Activated T-cell treated with anti-CD3 and anti-CD28 coated beads for 24 hours (primary cell): ENCODE measurements at regions not wholly inside any gene's neighbourhood (a gene's known extent, or its start where the extent isn't known, plus 50 kb on each side); places are given as distances from the start of the nearest gene placed in this dataset.

Source experiments
- DNase-seq: peaks from one replicate; pipeline ENCODE4 v3.0.0-alpha.2; 2020; ENCODE audit warnings: low read depth

DNA sequence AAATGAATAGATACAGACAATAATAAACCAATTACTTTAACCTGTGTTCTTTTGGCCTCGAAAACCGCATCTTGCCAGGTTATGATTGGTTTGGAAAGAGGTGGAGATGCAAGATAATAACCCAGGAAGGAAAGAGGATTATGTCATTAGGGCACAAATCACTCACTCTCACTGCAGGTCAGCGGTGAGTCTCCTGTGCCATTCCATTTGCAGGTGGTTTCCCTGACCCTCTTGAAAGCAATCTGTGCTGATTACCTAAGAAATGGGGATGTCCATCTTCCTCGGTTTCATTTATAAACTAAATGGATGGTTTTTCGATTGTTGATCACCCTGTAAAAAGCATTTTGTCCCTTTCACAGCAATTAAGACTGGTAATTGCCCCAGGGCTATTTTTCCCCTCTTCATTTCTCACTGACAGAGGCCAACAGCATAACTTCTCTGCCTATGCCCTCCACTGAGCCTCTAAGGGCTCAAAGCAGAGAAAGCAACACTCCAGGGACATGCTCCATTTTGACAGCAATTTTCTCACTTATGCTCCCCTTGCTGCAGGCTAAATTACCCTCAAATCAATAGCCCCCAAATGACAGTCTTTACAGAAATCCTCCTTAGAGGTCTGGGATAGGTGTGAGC is 257.5 kb downstream of the IPMK start:
- no peak for DNase-seq

- DNase-seq = no peak
These were observed 263.7 kb downstream of the IPMK start for GRCh38 chr10:58003945-58004344.

DNA sequence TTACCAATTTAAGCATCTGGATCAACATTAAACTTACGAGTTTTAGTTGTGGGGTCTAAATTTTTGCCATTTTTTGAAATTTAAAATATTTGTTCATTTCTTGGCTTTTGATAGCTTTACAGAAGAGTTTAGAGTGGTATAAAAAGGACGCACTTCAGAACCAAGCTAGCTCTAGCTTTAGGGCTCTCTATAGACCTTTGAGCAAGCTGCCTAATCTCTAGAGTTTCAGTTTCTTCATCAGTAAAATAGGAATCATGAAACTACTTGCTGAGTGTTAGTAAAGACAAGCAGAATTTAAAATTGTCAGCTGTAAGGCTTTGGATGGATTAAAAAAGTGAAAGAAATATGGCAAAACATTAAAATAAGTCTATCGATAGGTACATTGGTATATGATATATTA is 266.5 kb downstream of the IPMK start:
- no peak for DNase-seq

DNA sequence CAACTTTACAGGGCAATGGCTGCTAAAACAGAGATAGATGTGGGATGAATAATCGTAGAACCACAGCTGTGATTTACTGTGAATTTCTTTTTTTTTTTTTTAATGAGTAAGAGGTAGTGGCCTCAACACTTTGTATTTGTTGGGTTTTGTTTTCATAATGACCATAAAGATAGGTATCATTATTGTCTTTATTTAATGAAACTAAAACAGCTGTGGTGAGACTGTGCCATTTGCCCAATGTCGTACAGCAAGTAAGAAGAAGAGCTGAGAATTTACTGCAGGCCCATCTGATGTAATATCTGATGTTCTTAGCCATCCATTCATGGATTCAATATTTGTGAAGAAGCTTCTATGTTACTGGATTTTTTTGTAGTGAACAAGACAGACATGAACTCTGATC is 271.2 kb downstream of the IPMK start:
- no peak for DNase-seq

DNA sequence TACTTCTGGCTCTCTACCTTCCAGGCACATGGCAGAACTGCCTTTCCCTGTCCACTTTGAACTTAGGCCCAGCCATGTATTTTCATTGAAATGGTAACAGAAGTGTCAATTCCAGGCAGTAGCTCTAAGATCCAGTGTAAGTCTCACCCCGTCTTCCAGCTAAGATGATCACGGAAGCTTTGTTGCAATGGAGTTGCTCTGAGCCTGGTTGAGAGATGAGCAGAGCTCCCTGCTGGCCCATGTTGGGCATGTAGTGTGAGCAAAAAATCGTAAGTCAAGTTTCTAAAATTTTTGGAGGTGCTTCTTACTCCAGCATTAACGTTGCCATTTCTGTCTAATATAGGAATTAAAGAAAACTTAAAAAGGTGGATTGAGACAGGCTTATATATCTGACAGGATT is 274.4 kb downstream of the IPMK start:
- no peak for DNase-seq

DNA sequence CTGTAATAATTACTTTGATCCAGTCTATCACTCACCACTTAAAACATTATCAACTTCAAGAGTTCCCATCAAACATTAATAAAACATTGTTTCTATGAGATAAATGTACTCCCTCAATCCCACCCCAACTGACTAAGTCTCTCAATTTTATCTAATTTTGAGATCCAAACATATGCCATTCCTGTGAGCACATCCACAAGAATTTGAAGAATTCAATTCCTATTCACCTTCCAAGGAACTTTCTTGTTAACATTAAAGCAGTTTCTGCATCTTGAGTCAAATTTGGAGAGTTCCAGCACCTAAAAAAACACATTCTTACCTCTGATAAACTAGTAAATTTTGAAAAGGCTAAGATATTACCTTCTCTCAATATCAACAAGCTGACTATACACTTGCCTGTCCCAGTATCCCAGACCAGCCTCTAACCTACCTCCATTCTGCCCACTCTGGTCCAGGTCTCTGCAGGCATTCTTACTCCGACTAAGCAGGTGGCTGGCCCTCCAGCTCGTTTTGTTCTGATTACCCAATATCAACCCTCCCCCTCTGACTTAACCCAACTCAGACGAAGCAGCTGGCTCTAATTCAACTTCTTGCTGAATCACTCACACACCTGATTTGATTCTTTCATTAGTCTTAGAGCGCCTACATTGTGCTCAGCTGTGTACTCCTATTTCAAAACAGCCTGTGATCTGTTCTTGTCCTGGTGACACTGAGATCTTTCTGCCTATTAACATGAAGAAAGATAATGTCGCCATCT is 275.2 kb downstream of the IPMK start:
- no peak for DNase-seq

DNA sequence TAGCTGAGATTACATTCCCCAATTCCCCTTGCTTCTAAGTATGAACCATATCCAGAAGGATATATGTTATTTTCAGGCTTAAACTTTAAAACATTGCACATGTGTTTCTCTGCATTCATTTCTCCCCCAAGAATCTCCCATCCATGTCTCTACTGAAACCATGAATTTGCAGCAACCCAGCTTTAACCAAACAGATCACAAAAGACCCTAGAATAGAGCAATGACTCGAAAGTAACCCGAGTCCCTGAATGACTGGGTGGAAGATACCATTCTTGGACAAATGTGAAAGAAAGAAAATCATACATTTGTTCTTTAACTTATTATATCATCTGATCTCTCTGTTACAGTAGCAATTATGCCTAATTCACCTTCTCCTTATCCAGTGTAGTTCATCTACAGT is 278.7 kb downstream of the IPMK start:
- no peak for DNase-seq

GRCh38 chr10:57987055-57987721 is 280.5 kb downstream of the IPMK start:
- DNase-seq = no peak

- DNase-seq = no peak
These were observed 281.3 kb downstream of the IPMK start for GRCh38 chr10:57986422-57986821.

DNA sequence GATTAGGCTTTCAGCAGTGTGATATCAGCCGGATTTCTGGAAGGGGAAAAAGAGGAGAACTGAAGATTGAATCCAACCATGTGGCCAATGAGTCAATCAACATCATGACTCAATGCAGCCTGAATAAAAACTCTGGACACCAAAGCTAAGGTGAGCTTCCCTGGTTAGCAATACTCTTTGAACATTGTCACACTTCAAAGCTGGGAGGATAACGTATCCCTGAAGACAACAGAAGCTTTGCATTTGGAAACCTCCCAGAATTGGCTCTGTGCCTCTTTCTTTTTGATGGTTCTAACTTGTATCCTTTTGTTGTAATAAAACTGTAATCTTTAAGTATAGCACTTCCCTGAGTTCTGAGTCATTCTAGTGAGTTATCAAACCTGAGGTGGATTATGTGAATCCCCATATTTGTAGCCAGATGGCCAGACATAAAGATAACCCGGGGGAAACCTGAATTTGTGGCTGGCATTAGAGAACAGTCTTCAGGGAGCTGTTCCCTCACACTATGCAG is 284.4 kb downstream of the IPMK start:
- no peak for DNase-seq

DNA sequence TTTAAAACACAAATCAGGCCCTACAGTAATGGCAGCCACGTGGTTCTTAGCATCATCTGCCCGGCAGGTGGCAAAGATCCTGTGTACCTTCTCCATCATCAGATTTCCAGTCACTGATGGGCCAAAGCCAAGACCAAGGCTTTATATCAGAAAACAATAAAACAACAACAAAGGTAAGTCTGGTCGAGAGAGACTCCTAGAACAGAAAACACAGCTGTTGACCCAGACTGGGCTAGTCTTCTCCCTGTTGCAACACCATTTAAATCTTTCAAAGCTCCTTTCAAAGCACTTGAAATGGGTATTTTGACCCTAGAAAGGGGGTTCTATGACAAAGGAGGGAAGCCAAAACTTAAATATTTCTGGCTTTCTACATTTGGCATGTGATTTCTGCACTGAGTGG is 285.6 kb downstream of the IPMK start:
- DNase-seq = no peak

- no peak for DNase-seq
These were observed 287.7 kb downstream of the IPMK start for GRCh38 chr10:57979956-57980355.

DNA sequence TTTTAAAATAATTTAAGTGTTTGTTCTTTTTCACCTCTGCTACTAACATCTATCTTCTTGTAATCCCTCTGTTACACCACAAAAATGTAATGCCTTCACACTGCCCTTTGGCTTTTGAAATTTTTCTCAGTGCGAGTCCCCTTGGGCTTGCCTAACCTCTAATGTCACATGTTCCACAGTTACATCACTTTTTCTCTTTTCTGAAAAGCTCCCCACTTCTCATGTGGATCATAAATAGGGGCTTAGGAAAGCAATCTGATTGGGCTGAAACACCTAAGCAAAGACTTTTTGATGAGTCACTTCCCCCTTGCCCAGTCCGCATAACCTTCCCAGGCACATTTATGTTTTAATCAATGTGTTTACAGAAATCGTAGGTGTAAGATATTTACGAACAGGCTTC is 288.2 kb downstream of the IPMK start:
- DNase-seq = no peak

DNA sequence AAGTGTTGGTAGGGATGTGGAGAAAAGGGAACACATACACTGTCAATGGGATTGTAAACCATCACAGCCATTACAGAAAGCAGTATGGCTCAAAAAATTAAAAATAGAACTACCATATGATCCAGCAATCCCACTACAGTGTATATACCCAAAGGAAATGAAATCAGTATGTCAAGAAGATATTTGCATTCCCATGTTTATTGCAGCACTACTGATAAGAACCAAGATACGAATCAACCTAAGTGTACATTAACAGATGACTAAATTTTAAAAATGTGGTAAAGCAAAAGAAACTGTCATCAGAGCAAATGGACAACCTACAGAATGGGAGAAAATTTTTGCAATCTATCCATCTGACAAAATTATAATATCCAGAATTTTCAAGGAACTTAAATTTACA is 290.4 kb downstream of the IPMK start:
- no peak for DNase-seq

GRCh38 chr10:57973451-57973850 is 294.2 kb downstream of the IPMK start:
- DNase-seq = no peak

GRCh38 chr10:57972783-57973182 is 294.9 kb downstream of the IPMK start:
- DNase-seq = no peak

GRCh38 chr10:57968328-57969016 is 299.2 kb downstream of the IPMK start:
- DNase-seq = no peak

DNA sequence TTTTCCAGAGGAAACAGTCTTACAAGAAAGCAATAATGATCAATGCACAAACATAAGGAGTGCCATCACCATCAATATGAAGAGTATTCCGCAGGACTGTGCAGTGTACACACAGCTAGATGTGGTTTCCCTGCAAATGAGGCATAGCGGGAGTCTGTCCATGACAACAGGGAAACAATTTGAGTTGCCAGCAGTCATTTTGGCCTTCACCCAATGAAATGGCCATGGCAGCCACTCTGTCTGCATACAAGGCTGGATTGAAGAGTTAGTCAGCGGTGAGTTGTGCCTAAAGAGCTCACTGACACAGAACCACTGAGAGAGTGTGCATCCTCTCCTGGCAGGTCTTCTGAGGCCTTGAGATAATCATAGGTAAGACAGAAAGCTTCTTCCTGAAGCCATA is 303.3 kb downstream of the IPMK start:
- DNase-seq = no peak

DNA sequence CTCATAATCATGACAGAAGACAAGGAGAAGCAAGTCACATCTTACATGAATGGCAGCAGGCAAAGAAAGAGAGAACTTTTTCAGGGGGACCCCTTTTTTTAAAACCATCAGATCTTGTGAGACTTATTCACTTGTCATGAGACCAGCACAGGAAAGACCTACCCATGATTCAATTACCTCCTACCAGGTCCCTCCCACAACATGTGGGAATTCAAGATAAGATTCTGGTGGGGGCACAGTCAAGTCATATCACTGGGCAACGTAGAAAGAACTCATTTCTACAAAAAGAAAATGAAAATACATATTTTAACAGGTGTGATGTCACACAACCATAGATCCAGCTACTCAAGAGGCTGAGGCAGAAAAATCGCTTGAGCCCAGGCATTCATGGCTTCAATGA is 304.1 kb downstream of the IPMK start:
- no peak for DNase-seq

DNA sequence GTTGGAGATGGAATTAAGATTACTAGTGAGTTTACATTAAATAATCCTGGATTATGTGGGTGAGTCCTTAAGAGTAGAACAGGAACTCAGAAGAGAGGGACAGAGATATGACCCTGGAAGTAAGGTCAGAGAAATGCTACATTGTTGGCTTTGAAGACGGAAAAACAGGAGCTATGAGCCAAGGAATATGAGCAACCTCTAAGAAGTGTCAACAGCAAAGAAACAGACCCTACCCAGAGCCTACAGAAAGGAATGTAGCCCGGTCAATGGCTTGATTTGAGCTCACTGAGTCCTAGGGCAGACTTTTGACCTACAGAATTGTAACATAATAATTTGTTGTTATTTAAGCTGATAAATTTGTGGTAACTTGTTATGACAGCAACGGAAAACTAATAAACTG is 304.9 kb downstream of the IPMK start:
- no peak for DNase-seq

- no peak for DNase-seq
These were observed 306.2 kb downstream of the IPMK start for GRCh38 chr10:57961487-57961886.

DNA sequence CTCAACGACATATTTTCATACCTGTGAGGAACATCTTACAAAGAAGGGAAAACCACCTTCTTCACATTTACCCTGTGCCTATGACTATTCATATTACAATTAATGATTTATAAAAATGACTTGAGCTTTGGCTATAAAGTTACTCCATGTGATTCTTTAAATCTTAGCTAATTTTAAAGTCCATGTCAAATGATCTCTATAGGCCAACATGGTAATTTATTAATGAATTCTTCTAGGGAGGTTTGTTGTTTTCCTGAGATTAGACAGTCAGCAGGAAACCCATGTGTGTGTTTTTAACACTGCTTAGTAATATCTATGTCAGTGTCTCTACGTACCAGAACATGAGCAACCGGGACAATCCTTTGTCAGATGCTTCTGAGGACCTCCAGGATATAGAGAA is 307.3 kb downstream of the IPMK start:
- DNase-seq = no peak
